ENCODE measurements at regions not wholly inside any gene's neighbourhood (a gene's known extent, or its start where the extent isn't known, plus 50 kb on each side); places are given as distances from the start of the nearest gene placed in this dataset.

GRCh38 chr13:43981512-43982301 is 102.0 kb downstream of the LACC1 start:
- no peak overlapping the region for H3K27ac ChIP-seq (ENCODE audit: extremely low read length, insufficient read depth, low read length)
- no peak for FAIRE-seq
- no peak overlapping the region for H3K4me2 ChIP-seq (ENCODE audit: low read depth, low read length)
- H3K27me3 ChIP-seq (ENCODE audit: control insufficient read depth in 1 of 2, insufficient read depth in 2 of 2, low read length in 2 of 2), result no peaks in the 10 kb centered on the region
- TF ChIP-seq SOX13 (IDR thresholded peaks at IDR 0.05), result no peak
- TF ChIP-seq SOX13 (CRISPR knock-in tag; conservative IDR thresholded peaks at IDR 0.05 in 1 of 2, IDR thresholded peaks at IDR 0.05 in 1 of 2), result no peak
- TF ChIP-seq SMARCE1 (IDR thresholded peaks at IDR 0.05; ENCODE audit: borderline replicate concordance), result no peak
- TF ChIP-seq ARNTL (CRISPR knock-in tag; IDR thresholded peaks at IDR 0.05), result no peak
- no peak for DNase-seq (ENCODE audit: low spot score)
- no peak for ATAC-seq
- H3K79me2 ChIP-seq (ENCODE audit: insufficient read depth, low read length), result no peaks in the 10 kb centered on the region
- in situ Hi-C loops (cut with HindIII; ENCODE audit: extremely low pct_ligation_motif_present, low pct_unique_long_range_greater_than_20kb) (no loop called here), intact Hi-C loops (cut with micrococcal nuclease; ENCODE audit: unreplicated experiment) (loop anchor here (1.0 kb wide), 1 partner anchor 76 kb away; no protein-coding TSS in a partner anchor)
- WGBS (ENCODE audit: low lambda C conversion rate), result 18% methylated on average over 3 of the region's 3 CpGs
- CTCF ChIA-PET (ENCODE audit: low intra/inter-chr PET ratio, low total read pairs), result no interaction called here
- H3K4me1 ChIP-seq (ENCODE audit: insufficient read depth, low read length), result no peaks in the 10 kb centered on the region
- no TSS peak for BruUV-seq (replicated peaks)
- H3K9me3 ChIP-seq (ENCODE audit: low read length), result no peaks in the 10 kb centered on the region
- no peak overlapping the region for H2AFZ ChIP-seq (ENCODE audit: low read length)
- POLR2A ChIA-PET, result no interaction called here
- no peak overlapping the region for H3K9ac ChIP-seq (ENCODE audit: insufficient read depth, low read depth, low read length)
- no peaks in the 10 kb centered on the region for H3K36me3 ChIP-seq (replicated peaks in 1 of 2; ENCODE audit: control insufficient read depth in 1 of 2, insufficient read depth in 2 of 2, low read length in 2 of 2)
- no peaks in the 10 kb centered on the region for H4K20me1 ChIP-seq (ENCODE audit: insufficient read depth, low read length)
- H3K4me3 ChIP-seq (replicated peaks in 1 of 3; ENCODE audit: insufficient read depth in 1 of 3, low read depth in 2 of 3, low read length in 3 of 3), result no peak overlapping the region

DNA sequence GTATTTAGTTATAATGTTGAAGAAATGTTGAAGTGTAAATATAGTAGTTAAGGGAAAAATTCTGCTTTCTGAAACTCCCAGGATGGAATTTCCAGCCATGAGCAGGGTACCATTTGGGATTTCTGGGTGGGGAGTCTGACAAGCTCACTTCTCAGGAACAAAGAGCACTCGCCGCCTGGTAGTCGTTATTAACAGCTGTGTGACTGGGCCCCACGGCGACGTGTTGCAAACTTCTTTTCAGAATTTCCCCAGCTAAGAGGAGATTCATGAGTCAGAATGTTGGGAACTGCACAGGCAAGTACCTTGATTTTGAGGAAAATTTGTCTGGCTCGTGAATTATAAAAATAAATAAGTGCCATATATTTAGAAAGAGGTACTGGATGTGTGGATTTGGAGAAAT is 103.7 kb downstream of the LACC1 start:
- POLR2A ChIA-PET, result no interaction called here
- no peaks in the 10 kb centered on the region for H3K79me2 ChIP-seq (ENCODE audit: insufficient read depth, low read length)
- intact Hi-C loops (cut with micrococcal nuclease; ENCODE audit: unreplicated experiment), result no loop called here
- FAIRE-seq, result no peak
- no peaks in the 10 kb centered on the region; a peak in 1 of 5 replicates for H3K27me3 ChIP-seq (ENCODE audit: control insufficient read depth in 1 of 2, insufficient read depth in 2 of 2, low read length in 2 of 2)
- no peak overlapping the region for H3K27ac ChIP-seq (ENCODE audit: extremely low read length, insufficient read depth, low read length)
- no peaks in the 10 kb centered on the region for H3K9me3 ChIP-seq (ENCODE audit: low read length)
- WGBS (ENCODE audit: low lambda C conversion rate), result 40% methylated on average over 7 of the region's 7 CpGs
- no peak overlapping the region for H3K9ac ChIP-seq (ENCODE audit: insufficient read depth, low read depth, low read length)
- H3K36me3 ChIP-seq (replicated peaks in 1 of 2; ENCODE audit: control insufficient read depth in 1 of 2, insufficient read depth in 2 of 2, low read length in 2 of 2), result no peaks in the 10 kb centered on the region
- no TSS peak for BruUV-seq (replicated peaks)
- no peak overlapping the region for H3K4me2 ChIP-seq (ENCODE audit: low read depth, low read length)
- no peak for DNase-seq (ENCODE audit: low spot score)
- in situ Hi-C loops (cut with HindIII; ENCODE audit: extremely low pct_ligation_motif_present, low pct_unique_long_range_greater_than_20kb), result no loop called here
- H3K4me1 ChIP-seq (ENCODE audit: insufficient read depth, low read length), result no peaks in the 10 kb centered on the region
- H3K4me3 ChIP-seq (replicated peaks in 1 of 3; ENCODE audit: insufficient read depth in 1 of 3, low read depth in 2 of 3, low read length in 3 of 3), result no peak overlapping the region
- H4K20me1 ChIP-seq (ENCODE audit: insufficient read depth, low read length), result no peaks in the 10 kb centered on the region
- H2AFZ ChIP-seq (ENCODE audit: low read length), result no peak overlapping the region
- CTCF ChIA-PET (ENCODE audit: low intra/inter-chr PET ratio, low total read pairs), result no interaction called here
- no peak for ATAC-seq
- no peak for TF ChIP-seq ZNF564 (CRISPR knock-in tag; IDR thresholded peaks at IDR 0.05)
- TF ChIP-seq NFE2L2 (IDR thresholded peaks at IDR 0.05; ENCODE audit: low read length), result no peak
- no peak for TF ChIP-seq NFATC3 (CRISPR knock-in tag; IDR thresholded peaks at IDR 0.05)
- TF ChIP-seq PATZ1 (CRISPR knock-in tag; IDR thresholded peaks at IDR 0.05), result no peak
- TF ChIP-seq ZNF253 (CRISPR knock-in tag; IDR thresholded peaks at IDR 0.05; ENCODE audit: borderline replicate concordance), result no peak
- no peak for TF ChIP-seq MAF1 (CRISPR knock-in tag; IDR thresholded peaks at IDR 0.05; ENCODE audit: borderline replicate concordance)
- no peak for TF ChIP-seq NFYC (CRISPR knock-in tag; IDR thresholded peaks at IDR 0.05)
- no peak for TF ChIP-seq ZNF75D (CRISPR knock-in tag; IDR thresholded peaks at IDR 0.05; ENCODE audit: borderline replicate concordance)
- TF ChIP-seq ZNF740 (CRISPR knock-in tag; IDR thresholded peaks at IDR 0.05), result no peak
- TF ChIP-seq CENPX (CRISPR knock-in tag; IDR thresholded peaks at IDR 0.05), result no peak
- no peak for TF ChIP-seq FUBP1 (CRISPR knock-in tag; IDR thresholded peaks at IDR 0.05; ENCODE audit: borderline replicate concordance)
- TF ChIP-seq ZNF543 (CRISPR knock-in tag; IDR thresholded peaks at IDR 0.05), result no peak
